CD4-positive, alpha-beta memory T cell (primary cell): ENCODE measurements at regions not wholly inside any gene's neighbourhood (a gene's known extent, or its start where the extent isn't known, plus 50 kb on each side); places are given as distances from the start of the nearest gene placed in this dataset.

Experiments used
- CTCF ChIA-PET: fragments of 350-600 bp; sonication (Branson Sonifier 250); formaldehyde crosslinking; loops from one replicate; lab custom pipeline; 2021; ENCODE audit warnings: inconsistent platforms; ENCODE audit not compliant: partially characterized antibody; lab: Charles Lee
- POLR2A ChIA-PET: fragments of 350-600 bp; sonication (Branson Sonifier 250); formaldehyde crosslinking; loops from one replicate; lab custom pipeline; 2021; ENCODE audit not compliant: partially characterized antibody; lab: Charles Lee
- DNase-seq, 5 donors: peaks; one replicate each; pipeline versions ENCODE4 v3.0.0 to v3.0.0-alpha.2; 2020 to 2022; ENCODE audit warnings: mixed read lengths in 1 of 5
- H3K27ac ChIP-seq: one replicate; pipeline ENCODE4 v1.7.0; 2013; ENCODE audit warnings: low read depth, low read length
- H3K27me3 ChIP-seq: 2 replicates; pipeline ENCODE4 v1.7.0; 2013; ENCODE audit warnings: mild to moderate bottlenecking, low read length, moderate library complexity; ENCODE audit not compliant: insufficient read depth
- H3K36me3 ChIP-seq: 2 replicates; pipeline ENCODE4 v1.7.0; 2013; ENCODE audit warnings: mild to moderate bottlenecking, low read length, moderate library complexity; ENCODE audit not compliant: insufficient read depth
- H3K4me1 ChIP-seq: 2 replicates; pipeline ENCODE4 v1.7.0; 2013; ENCODE audit warnings: mild to moderate bottlenecking, low read length, moderate library complexity; ENCODE audit not compliant: insufficient read depth
- H3K4me3 ChIP-seq, 2 donors: one replicate each; pipeline ENCODE4 v1.7.0; 2013; ENCODE audit warnings: low read length in 2 of 2, mild to moderate bottlenecking in 1 of 2
- H3K9me3 ChIP-seq, 2 donors: one replicate each; pipeline ENCODE4 v1.7.0; 2013; ENCODE audit warnings: low read length in 2 of 2, control low read depth in 1 of 2; ENCODE audit not compliant: control insufficient read depth in 1 of 2
- H3K27ac Mint-ChIP-seq, 7 donors: one replicate each; pipeline ENCODE4 v1.8.0; 2020 to 2021; ENCODE audit warnings: mixed read lengths in 7 of 7, mild to moderate bottlenecking in 6 of 7, inconsistent platforms in 3 of 7, moderate library complexity in 3 of 7
- H3K27me3 Mint-ChIP-seq, 2 donors: one replicate each; pipeline ENCODE4 v1.8.0; 2020 to 2021; ENCODE audit warnings: mixed read lengths in 2 of 2
- H3K36me3 Mint-ChIP-seq, 2 donors: one replicate each; pipeline ENCODE4 v1.8.0; 2020 to 2021; ENCODE audit warnings: mixed read lengths in 2 of 2, inconsistent platforms in 1 of 2, mild to moderate bottlenecking in 1 of 2
- H3K4me1 Mint-ChIP-seq, 4 donors: one replicate each; pipeline ENCODE4 v1.8.0; 2020 to 2021; ENCODE audit warnings: mixed read lengths in 4 of 4, mild to moderate bottlenecking in 1 of 4
- H3K4me3 Mint-ChIP-seq, 8 donors: one replicate each; pipeline ENCODE4 v1.8.0; 2020 to 2021; ENCODE audit warnings: mixed read lengths in 8 of 8, mild to moderate bottlenecking in 7 of 8, moderate library complexity in 6 of 8, inconsistent platforms in 3 of 8
- H3K9me3 Mint-ChIP-seq, 8 donors: one replicate each; pipeline ENCODE4 v1.8.0; 2020 to 2021; ENCODE audit warnings: mixed read lengths in 8 of 8, mild to moderate bottlenecking in 5 of 8, inconsistent platforms in 3 of 8, moderate library complexity in 1 of 8
- intact Hi-C: fragments of 100-400 bp; cut with micrococcal nuclease; formaldehyde crosslinking; loops from one replicate; pipeline ENCODE4 v1.15.1; 2023

DNA sequence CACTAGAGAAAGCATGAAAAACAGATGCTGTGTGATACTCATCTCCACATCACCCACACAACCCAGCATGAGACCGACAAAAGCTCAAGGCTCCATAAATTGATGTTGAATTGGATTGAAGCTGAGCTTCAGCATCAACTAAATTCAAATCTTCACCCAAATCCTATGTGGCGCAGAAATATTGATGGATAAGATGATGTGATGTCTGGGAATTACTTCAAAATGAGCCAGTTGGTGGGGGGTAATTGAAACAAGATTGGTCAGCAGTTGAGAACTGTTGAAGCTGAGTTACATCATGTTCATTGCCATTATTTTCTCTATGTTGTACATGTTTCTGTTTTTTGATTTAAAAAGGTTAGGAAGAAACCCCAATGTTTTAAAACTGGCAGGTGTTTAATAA lies 166.5 kb upstream of the STS start:
- no peaks in the 10 kb centered on the region for H3K4me1 ChIP-seq
- H3K36me3 Mint-ChIP-seq, result peaks cover 0 to 13% of the 10 kb centered on the region in 2 donors
- peaks cover 0 to 7% (median 1%) of the 10 kb centered on the region in 8 donors for H3K9me3 Mint-ChIP-seq
- intact Hi-C loops, result no loop called here
- no peak overlapping the region for H3K4me3 ChIP-seq
- ChIA-PET POLR2A (no interaction called here), CTCF (no interaction called here)
- no peaks in the 10 kb centered on the region for H3K27me3 ChIP-seq
- no peaks in the 10 kb centered on the region for H3K4me1 Mint-ChIP-seq
- H3K9me3 ChIP-seq, result no peaks in the 10 kb centered on the region
- no peaks in the 10 kb centered on the region for H3K36me3 ChIP-seq
- H3K27ac Mint-ChIP-seq, result no peak overlapping the region
- no peak for DNase-seq
- no peak overlapping the region for H3K27ac ChIP-seq
- no peaks in the 10 kb centered on the region for H3K27me3 Mint-ChIP-seq
- H3K4me3 Mint-ChIP-seq, result no peak overlapping the region

DNA sequence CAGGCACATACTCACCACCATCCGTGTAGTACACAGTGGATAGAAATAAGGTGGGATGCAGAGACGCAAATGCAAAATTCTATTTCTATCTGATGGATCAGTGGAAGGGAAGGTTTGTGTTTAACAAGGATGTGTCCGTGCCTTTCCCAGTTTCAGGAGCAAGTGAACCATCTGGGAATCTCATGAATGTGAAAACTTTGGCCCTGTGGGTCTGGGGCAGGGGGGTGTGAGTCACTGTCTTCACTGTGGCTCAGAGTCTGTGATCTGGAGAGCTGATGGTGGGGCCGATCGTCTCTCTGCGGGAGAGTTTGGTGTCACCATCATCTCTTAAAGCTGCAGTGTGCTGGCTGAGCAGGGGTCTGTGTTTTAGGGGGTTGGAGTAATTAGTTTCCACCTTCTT lies 179.3 kb upstream of the STS start:
- Mint-ChIP-seq H3K9me3 (peaks cover 0 to 9% (median 1%) of the 10 kb centered on the region in 8 donors), H3K4me3 (no peak overlapping the region), H3K36me3 (peaks cover 0 to under 1% of the 10 kb centered on the region in 2 donors), H3K27me3 (no peaks in the 10 kb centered on the region), H3K27ac (no peak overlapping the region), H3K4me1 (no peaks in the 10 kb centered on the region)
- ChIA-PET CTCF (no interaction called here), POLR2A (no interaction called here)
- intact Hi-C loops, result no loop called here
- DNase-seq, result no peak
- no peaks in the 10 kb centered on the region for H3K27me3 ChIP-seq
- H3K4me3 ChIP-seq, result no peak overlapping the region
- no peaks in the 10 kb centered on the region for H3K36me3 ChIP-seq
- no peak overlapping the region for H3K27ac ChIP-seq
- H3K4me1 ChIP-seq, result no peaks in the 10 kb centered on the region
- no peaks in the 10 kb centered on the region for H3K9me3 ChIP-seq

DNA sequence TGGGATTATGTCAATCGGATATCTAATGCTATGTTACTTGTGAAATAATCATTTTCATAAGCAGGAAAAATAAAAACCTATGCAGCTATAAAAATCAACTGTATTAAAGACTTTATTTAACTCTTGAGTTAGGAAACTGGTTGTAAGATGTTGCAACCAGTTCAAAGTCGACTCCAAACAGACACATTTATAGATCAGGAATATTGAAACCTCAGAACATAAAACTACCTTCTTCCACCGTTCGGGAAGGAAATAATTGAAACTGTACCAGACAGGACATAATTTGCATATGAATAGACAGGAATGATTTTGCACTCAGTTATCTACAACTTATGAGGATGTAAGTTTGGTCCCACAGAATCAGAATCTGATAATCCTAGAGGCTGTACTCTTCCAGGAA lies 181.8 kb upstream of the STS start:
- Mint-ChIP-seq H3K4me3 (no peak overlapping the region), H3K4me1 (no peaks in the 10 kb centered on the region), H3K36me3 (no peaks in the 10 kb centered on the region), H3K27ac (no peak overlapping the region), H3K27me3 (no peaks in the 10 kb centered on the region), H3K9me3 (peaks cover 0 to 6% (median 1%) of the 10 kb centered on the region in 8 donors)
- intact Hi-C loops, result no loop called here
- H3K27me3 ChIP-seq, result no peaks in the 10 kb centered on the region
- no peaks in the 10 kb centered on the region for H3K4me1 ChIP-seq
- H3K27ac ChIP-seq, result no peak overlapping the region
- DNase-seq, result no peak
- H3K36me3 ChIP-seq, result no peaks in the 10 kb centered on the region
- no peaks in the 10 kb centered on the region for H3K9me3 ChIP-seq
- POLR2A ChIA-PET, result no interaction called here
- no peak overlapping the region for H3K4me3 ChIP-seq
- CTCF ChIA-PET, result no interaction called here

DNA sequence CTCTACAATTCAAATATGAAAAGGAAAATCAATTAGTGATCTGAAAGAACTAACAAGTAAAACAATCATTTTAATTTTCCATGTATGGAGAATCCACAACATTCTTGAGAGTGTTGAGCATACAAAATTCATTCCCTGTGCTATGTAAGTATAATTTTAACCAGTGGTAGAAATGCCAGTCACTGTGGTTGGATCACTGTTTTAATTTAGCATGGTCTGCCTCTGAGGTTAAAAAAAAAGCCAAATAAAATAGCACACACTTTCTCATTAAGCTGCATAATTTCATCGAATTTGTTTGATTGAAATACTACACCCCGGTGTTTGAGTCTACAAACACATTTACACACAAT lies 185.5 kb upstream of the STS start:
- Mint-ChIP-seq H3K27ac (no peak overlapping the region), H3K4me1 (no peaks in the 10 kb centered on the region), H3K9me3 (peaks cover 0 to 18% (median 3%) of the 10 kb centered on the region in 8 donors), H3K27me3 (no peaks in the 10 kb centered on the region), H3K36me3 (peaks cover 0 to 12% of the 10 kb centered on the region in 2 donors), H3K4me3 (no peak overlapping the region)
- no peak for DNase-seq
- no peaks in the 10 kb centered on the region for H3K27me3 ChIP-seq
- no peaks in the 10 kb centered on the region for H3K4me1 ChIP-seq
- ChIA-PET POLR2A (no interaction called here), CTCF (no interaction called here)
- H3K27ac ChIP-seq, result no peak overlapping the region
- no peaks in the 10 kb centered on the region for H3K9me3 ChIP-seq
- H3K4me3 ChIP-seq, result no peak overlapping the region
- H3K36me3 ChIP-seq, result no peaks in the 10 kb centered on the region
- intact Hi-C loops, result no loop called here

DNA sequence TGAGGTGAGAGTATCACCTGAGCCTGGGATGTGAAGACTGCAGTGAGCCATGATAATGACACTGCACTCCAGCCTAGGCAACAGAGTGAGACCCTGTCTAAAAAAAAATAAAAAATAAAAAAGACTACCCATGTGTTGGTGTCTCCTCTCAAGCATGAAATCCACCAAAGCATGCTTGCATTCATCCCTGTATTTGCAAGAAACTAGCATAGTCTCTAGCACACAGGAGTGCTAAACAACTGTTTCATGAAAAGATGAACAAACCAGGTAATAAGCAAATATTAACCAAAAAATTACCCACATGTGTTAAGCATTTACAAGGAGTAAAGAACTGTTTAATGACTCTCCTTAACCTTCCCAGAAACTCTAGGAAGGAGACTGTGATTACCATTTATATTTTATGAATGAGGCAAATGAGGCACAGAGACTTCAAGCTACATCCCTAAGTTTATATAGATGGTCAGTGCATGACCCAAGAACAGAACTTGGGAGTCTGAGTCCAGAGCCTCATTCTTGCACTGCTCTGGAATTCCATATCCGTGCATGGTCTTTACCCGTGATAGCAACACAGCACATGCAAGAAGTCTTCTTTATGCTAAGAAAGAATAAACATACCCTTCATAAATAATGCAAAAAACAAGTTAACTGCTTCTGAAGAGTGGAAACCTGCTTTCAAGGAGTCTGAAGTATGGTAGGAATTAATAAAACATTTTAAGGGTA lies 186.1 kb upstream of the STS start:
- no peaks in the 10 kb centered on the region for H3K4me1 ChIP-seq
- Mint-ChIP-seq H3K4me1 (no peaks in the 10 kb centered on the region), H3K27ac (no peak overlapping the region), H3K4me3 (no peak overlapping the region), H3K9me3 (peaks cover 0 to 18% (median 3%) of the 10 kb centered on the region in 8 donors), H3K27me3 (no peaks in the 10 kb centered on the region), H3K36me3 (peaks cover 0 to 12% of the 10 kb centered on the region in 2 donors)
- CTCF ChIA-PET, result no interaction called here
- POLR2A ChIA-PET, result no interaction called here
- intact Hi-C loops, result no loop called here
- H3K9me3 ChIP-seq, result no peaks in the 10 kb centered on the region
- H3K27me3 ChIP-seq, result no peaks in the 10 kb centered on the region
- H3K27ac ChIP-seq, result no peak overlapping the region
- H3K36me3 ChIP-seq, result no peaks in the 10 kb centered on the region
- no peak overlapping the region for H3K4me3 ChIP-seq
- no peak for DNase-seq

DNA sequence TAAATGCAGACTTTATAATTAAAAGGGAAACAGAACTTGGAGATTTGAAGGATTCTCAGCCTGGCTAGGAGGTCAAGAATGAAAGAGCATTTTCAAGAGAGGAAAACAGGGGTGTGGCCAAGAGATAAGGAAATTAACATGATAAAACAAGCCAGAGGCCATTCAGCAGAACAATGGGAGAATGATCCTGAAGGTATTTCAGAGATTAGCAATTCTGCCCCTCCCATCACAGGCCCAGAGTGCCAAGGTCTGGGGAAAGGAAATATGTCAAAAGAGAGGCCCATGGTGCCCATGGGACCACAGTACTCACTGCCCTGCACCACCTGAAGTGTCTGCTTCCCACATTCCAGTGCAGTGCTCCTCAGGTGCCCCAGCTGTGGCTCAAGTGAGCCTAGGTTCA lies 188.5 kb upstream of the STS start:
- H3K27me3 Mint-ChIP-seq, result no peaks in the 10 kb centered on the region
- no peaks in the 10 kb centered on the region for H3K4me1 Mint-ChIP-seq
- H3K36me3 Mint-ChIP-seq, result peaks cover 0 to 12% of the 10 kb centered on the region in 2 donors
- POLR2A ChIA-PET, result no interaction called here
- no peaks in the 10 kb centered on the region for H3K36me3 ChIP-seq
- CTCF ChIA-PET, result no interaction called here
- H3K27ac Mint-ChIP-seq, result no peak overlapping the region
- H3K27me3 ChIP-seq, result no peaks in the 10 kb centered on the region
- H3K27ac ChIP-seq, result no peak overlapping the region
- intact Hi-C loops, result no loop called here
- peaks cover 0 to 18% (median 4%) of the 10 kb centered on the region in 8 donors for H3K9me3 Mint-ChIP-seq
- H3K4me1 ChIP-seq, result no peaks in the 10 kb centered on the region
- DNase-seq, result no peak
- no peaks in the 10 kb centered on the region for H3K9me3 ChIP-seq
- no peak overlapping the region for H3K4me3 Mint-ChIP-seq
- H3K4me3 ChIP-seq, result no peak overlapping the region

DNA sequence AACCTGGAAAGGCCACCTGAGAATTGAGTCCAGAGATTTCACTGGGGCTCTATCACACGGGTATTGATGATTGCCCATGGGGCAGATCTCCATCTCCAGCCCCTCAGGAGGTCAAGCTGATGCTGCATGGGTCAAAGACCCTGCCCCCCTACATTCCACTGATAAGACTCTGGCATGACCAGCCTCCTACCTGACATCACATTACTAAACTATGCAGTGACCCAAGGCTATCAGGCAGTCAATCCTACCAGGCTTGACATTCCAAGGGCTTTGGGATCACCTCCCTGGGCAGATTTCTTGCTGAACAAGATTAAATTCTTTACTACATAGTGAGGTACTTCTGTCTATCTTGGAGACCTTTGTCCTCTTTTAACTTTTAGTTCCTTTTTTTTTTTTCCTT lies 192.7 kb upstream of the STS start:
- Histone ChIP-seq H3K9me3 (no peaks in the 10 kb centered on the region), H3K36me3 (no peaks in the 10 kb centered on the region), H3K27ac (no peak overlapping the region), H3K4me3 (no peak overlapping the region), H3K27me3 (no peaks in the 10 kb centered on the region), H3K4me1 (no peaks in the 10 kb centered on the region)
- H3K4me1 Mint-ChIP-seq, result no peaks in the 10 kb centered on the region
- peaks cover 0 to 21% (median 6%) of the 10 kb centered on the region in 8 donors for H3K9me3 Mint-ChIP-seq
- H3K27me3 Mint-ChIP-seq, result no peaks in the 10 kb centered on the region
- no peak overlapping the region for H3K4me3 Mint-ChIP-seq
- POLR2A ChIA-PET, result no interaction called here
- peaks cover 0 to 9% of the 10 kb centered on the region in 2 donors for H3K36me3 Mint-ChIP-seq
- intact Hi-C loops, result no loop called here
- DNase-seq, result no peak
- H3K27ac Mint-ChIP-seq, result no peak overlapping the region
- CTCF ChIA-PET, result no interaction called here
